ENCODE measurements at regions not wholly inside any gene's neighbourhood (a gene's known extent, or its start where the extent isn't known, plus 50 kb on each side); places are given as distances from the start of the nearest gene placed in this dataset.
"Not testable (repeated sequence)": the region's sequence is repeated elsewhere in the genome, so short reads cannot be mapped to it uniquely, and the experiment has no call there.

GRCh38 chr11:25527841-25528240 lies 804.1 kb upstream of the ANO3 start:
- no peak for DNase-seq

GRCh38 chr11:25529572-25529971 lies 802.4 kb upstream of the ANO3 start:
- no peak for DNase-seq

DNA sequence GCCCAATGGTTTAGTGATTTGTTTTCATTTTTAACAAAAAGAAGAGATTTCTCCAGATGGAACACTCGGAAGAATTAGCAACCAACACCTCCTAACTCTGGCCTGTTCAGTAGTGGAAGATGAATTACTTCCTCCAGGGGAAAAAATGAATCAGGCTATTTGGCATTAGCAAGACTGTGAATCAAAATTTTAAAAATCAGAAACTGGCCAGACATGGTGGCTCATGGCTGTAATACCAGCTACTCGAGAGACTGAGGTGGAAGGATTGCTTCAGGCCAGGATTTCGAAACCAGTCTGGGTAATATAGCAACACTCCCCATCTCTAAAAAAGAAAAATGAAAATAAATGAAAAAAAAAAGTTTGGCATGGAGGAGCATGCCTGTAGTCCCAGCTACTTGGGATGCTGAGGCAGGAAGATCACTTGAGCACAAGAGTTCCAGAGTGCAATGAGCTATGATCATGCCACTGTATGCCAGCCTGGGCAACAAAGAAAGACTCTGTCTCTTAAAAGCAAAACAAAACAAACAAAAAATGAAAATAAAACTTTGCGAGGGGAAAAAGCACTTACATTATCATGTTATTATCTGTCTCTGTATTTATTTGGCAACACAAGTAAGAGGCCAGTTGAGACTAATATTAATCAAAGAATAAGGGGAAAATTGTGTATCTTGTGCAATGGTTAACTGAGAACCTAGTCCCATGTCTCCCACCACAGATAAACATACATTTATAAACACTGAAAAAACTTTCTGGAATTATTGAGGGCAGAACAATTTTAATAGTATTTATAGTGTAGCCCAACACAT lies 796.3 kb upstream of the ANO3 start:
- no peak for DNase-seq

DNA sequence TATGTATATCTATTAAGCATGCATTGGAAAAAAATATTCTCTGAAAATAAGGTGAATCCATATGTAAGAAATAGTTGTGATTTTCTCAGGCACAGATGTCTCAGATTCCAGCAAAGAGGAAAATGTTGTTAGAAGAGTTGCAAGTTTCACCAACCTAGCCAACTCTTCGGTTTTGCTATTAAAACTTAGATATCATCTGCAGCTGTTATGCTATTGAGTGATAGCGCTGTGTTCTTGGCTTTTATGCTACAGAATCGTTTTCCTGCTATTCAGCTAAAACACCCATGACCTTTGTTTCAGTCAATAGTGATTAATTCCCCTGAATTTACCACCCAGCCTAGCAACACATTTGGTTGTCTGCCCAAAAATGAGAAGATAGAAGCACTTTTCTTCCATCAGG lies 795.6 kb upstream of the ANO3 start:
- no peak for DNase-seq

- DNase-seq = no peak
Measured at GRCh38 chr11:25537393-25537792, 794.5 kb upstream of the ANO3 start.

GRCh38 chr11:25547292-25547691 lies 784.6 kb upstream of the ANO3 start:
- no peak for DNase-seq

DNA sequence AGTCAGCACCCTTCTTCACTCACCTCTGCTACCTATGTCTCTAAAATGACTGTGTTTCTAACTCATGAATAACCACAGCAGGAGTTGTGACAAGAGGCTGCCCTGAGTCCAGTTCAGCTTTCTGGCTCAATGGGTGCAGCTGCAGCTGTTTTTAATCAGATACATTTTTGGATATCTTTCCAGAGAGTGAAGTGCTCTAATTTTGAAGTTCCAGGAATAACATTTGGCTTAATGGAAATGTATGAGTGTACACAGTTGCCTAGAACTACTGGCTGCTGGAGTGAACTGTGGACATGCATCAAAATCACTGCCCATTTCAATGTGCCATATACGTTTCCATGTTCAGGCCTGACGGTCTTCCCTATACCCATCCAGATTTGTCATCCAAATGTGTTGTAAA lies 769.5 kb upstream of the ANO3 start:
- DNase-seq = no peak

- no peak for DNase-seq
Measured at GRCh38 chr11:25565846-25566245, 766.1 kb upstream of the ANO3 start.

DNA sequence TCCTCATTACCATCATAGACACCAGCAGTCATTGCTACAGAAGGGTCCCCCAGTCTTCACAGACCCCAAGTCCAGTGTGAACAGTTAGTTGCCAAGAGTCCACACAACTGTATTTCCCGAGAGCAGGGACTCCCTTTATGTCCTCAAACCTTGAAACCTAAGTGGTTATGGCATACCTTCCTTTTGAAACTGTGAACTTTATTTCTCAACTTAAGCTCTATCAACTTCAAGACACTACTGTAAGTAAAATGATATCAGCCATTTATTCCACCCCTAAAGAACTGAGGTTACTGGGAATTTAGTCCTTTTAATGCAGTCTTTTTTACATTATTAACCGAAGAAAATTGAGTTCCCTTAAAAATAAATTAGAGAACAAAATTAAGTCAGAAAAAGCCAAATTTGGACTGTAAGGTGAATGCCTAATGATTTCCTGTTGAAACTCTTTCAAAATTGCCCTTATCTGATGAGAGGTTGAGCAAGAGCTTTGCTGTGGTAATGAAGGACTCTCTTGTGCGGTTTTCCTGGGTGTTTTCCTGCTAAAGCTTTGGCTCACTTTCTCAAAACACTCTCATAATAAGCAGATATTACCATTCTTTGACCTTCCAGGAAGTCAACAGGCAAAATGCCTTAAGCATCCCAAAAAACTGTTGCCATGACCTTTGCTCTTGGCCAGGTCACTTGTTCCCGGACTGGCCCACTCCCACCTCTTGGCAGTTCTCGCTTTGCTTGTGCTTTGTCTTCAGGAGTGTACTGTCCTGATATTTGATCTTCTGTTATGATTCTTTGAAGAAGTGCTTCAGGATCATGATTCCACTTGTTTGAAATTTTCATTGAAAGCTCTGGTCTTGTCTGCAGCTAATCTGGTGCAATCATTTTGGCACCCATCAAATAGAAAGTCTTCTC lies 765.4 kb upstream of the ANO3 start:
- no peak for DNase-seq

DNA sequence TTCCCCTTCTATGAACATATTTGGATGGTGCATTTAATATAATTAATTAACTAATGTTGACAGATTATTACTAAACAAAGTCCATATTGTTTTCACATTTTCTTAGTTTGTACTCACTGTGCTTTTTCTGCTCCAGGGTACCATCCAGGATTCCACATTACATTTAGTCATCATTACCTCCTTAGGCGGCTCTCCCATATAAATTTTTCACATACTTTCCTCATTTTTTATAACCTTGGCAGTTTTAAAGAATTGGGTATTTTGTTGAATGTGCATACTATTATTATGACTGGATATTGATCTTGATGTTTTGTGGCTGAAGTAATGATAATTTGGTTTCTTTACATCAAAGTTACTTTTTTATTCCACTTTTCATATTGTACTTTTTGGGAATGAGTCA lies 755.6 kb upstream of the ANO3 start:
- no peak for DNase-seq

GRCh38 chr11:25579554-25579953 lies 752.4 kb upstream of the ANO3 start:
- DNase-seq = not testable (repeated sequence)

DNA sequence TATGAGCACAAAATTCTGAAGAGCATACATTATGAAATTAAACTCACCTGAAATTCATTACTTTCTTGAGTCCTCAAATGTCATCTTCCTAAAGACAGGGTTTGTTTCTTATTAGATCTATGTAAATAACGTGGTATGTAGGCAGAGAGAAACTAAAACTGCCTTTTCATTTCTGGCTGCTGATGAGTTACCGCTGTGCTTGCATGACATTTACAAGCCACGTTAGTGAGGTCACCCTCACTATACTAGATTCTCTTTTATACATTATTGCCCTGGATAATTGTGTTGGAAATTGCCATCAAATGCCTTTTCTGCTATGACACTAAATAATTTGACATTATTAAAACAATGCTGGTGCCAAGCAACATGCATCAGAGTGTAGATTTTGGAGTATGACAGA lies 748.3 kb upstream of the ANO3 start:
- no peak for DNase-seq

GRCh38 chr11:25587496-25587895 lies 744.4 kb upstream of the ANO3 start:
- no peak for DNase-seq

- DNase-seq = no peak
Measured at GRCh38 chr11:25593221-25593620, 738.7 kb upstream of the ANO3 start.

GRCh38 chr11:25596701-25597100 lies 735.2 kb upstream of the ANO3 start:
- no peak for DNase-seq

DNA sequence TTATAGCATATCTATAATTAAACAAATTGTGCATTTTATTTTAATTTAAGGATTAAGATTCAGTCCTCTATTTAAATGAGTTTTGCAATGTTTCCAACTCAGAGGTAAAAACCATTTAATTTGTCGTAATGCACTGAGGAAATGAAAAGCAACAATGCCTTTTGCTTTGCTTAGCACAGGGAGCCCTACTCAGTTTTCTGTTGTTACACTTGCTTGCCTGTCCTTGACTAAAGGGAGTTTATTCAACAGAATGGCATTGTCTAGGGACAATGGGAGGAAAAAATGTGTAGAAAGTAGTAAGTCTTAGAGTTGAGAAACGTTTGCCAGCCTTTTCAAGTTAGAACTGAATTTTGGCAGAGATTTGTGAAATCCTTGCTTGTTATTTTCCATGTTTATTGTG lies 734.2 kb upstream of the ANO3 start:
- DNase-seq = no peak

DNA sequence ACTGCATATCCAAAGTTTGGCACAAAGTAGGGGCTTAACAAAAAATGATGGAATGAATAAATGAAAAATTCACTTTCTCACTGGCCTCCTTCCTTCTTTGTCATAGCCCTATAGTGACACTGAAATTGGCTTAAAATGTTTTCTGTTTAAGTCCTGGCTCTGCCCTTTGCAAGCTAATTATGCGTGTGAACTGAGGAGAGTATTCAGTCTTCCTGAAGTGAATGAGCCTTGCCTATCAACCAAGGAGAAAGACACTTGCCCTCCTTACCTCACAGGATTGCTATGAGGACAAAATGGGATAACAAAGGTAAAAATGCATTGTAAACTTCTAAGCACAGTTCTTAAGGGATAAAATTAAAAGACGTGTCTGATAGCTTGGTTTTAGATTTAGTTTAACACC lies 729.8 kb upstream of the ANO3 start:
- DNase-seq = no peak

DNA sequence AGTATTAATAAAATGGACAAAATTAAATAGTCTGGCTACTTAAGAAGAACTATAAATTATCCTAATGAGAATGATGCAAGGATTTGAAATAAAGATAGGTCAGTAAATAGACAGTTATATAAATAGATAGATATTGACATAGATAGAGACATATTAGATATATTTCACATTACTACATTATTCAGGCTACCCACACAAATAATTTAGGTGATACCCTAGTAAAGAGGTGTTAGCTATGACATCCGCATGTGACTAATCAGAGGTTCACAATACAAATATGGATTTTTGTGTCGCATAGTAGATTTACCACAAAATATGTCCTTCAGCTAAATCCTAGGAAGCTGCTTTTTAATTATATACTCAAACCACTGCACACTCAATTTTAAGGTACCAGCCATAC lies 729.0 kb upstream of the ANO3 start:
- DNase-seq = no peak

DNA sequence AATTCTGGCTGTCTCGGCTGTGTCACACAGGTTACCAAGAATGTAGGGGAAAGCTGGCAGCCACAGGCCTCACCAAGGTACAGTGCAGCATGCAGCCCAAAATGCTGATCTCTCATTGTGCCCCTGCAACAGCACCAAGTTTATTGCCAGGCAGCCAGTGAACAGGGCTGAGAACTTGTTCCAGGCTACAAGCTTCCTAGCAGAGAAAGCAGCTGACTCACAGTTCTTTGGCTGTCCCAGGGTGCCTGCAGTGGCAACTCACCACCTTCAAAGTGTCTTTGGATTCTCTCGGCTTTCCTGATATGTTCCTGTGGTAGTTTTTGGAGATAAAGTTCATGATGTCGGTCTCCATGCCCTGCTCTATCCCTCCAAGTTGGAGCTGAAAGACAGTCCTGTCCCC lies 719.1 kb upstream of the ANO3 start:
- no peak for DNase-seq

- DNase-seq = no peak
Measured at GRCh38 chr11:25613451-25613850, 718.5 kb upstream of the ANO3 start.

- no peak for DNase-seq
Measured at GRCh38 chr11:25613865-25614264, 718.1 kb upstream of the ANO3 start.

- DNase-seq = no peak
Measured at GRCh38 chr11:25615069-25615468, 716.9 kb upstream of the ANO3 start.

GRCh38 chr11:25615841-25616240 lies 716.1 kb upstream of the ANO3 start:
- no peak for DNase-seq

DNA sequence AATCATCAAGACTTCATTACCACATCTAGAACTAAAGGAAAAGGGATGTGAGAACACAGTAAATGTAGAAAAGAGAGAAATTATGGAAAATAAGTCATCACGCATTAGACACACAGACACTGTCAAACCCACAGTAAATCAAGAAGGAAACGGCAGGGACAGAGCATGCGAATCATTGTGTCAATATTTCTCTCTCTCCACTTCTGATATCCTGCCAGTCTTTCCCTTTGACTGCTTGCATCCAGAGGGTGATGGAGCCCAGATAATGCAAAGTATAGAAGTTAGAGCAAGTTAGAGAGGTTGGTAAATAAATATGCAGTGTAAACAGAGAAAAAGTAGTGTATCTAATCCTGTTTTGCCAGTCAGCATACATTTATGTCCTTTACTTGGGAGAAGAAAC lies 706.8 kb upstream of the ANO3 start:
- DNase-seq = no peak
